Liver (tissue), 3 donors: ENCODE measurements at regions not wholly inside any gene's neighbourhood (a gene's known extent, or its start where the extent isn't known, plus 50 kb on each side); places are given as distances from the start of the nearest gene placed in this dataset.

ENCODE experiments used
- CTCF ChIP-seq: fragments of 150-350 bp; IDR thresholded peaks from 2 replicates; pipeline ENCODE4 v1.5.1; 2017; ENCODE audit warnings: improper control_type of control experiment, low read depth, low read length; ENCODE audit not compliant: missing input control
- JUND ChIP-seq, 2 donors: IDR thresholded peaks; 2 replicates each; pipeline ENCODE4 v1.6.1; 2016; ENCODE audit warnings: antibody characterized with exemption in 2 of 2
- RAD21 ChIP-seq, 2 donors: IDR thresholded peaks; 2 replicates each; pipeline ENCODE4 v1.6.1; 2016; ENCODE audit warnings: antibody characterized with exemption in 2 of 2, mild to moderate bottlenecking in 2 of 2
- SP1 ChIP-seq: IDR thresholded peaks from 2 replicates; pipeline ENCODE4 v1.6.1; 2018; ENCODE audit warnings: antibody characterized with exemption, mild to moderate bottlenecking
- YY1 ChIP-seq: IDR thresholded peaks from 2 replicates; pipeline ENCODE4 v1.6.1; 2016; ENCODE audit warnings: antibody characterized with exemption, mild to moderate bottlenecking
- TF ChIP-seq, protein P1 (sequence below): IDR thresholded peaks from 2 replicates; pipeline ENCODE4 v1.6.1; 2016; ENCODE audit warnings: antibody characterized with exemption
- TF ChIP-seq, protein P2 (sequence below): IDR thresholded peaks from 2 replicates; pipeline ENCODE4 v1.6.1; 2016; ENCODE audit warnings: antibody characterized with exemption
- donor health status: healthy.
- donor health status: healthy.

DNA sequence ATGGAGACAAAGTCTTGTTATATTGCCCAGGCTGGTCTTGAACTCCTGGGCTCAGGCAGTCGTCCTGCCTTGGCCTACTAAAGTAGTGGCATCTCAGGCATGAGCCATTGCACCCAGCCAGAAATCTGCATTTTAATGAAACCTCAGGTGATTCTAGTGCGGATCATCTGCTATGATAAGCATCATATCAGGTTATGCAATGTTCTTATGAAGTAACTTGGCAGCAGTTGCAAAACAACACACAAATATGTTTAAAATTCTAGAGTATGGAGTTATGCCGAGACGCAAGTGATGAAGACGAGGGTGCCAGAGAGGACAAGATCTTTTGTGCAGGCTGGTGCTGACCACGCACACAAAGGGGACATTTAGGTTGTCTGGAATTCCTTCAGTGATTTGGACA lies 153.2 kb upstream of the MEF2C start:
- TF ChIP-seq JUND (IDR thresholded peaks at IDR 0.05) (no peak), CTCF (no peak), YY1 (no peak), SP1 (no peak), RAD21 (IDR thresholded peaks at IDR 0.05) (no peak)
- TF ChIP-seq, protein P1, sequence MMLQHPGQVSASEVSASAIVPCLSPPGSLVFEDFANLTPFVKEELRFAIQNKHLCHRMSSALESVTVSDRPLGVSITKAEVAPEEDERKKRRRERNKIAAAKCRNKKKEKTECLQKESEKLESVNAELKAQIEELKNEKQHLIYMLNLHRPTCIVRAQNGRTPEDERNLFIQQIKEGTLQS = no peak
- TF ChIP-seq, protein P2, sequence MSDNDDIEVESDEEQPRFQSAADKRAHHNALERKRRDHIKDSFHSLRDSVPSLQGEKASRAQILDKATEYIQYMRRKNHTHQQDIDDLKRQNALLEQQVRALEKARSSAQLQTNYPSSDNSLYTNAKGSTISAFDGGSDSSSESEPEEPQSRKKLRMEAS = no peak
